HG03521 (cell line): ENCODE measurements at regions not wholly inside any gene's neighbourhood (a gene's known extent, or its start where the extent isn't known, plus 50 kb on each side); places are given as distances from the start of the nearest gene placed in this dataset.

Experiments
- ATAC-seq: cut with Tn5 transposase; IDR thresholded peaks from one replicate; pipeline ENCODE4 v1.9.1; 2021; ENCODE audit warnings: mild to moderate bottlenecking, moderate library complexity; ENCODE audit not compliant: unreplicated experiment

- ATAC-seq = no peak
Observed at GRCh38 chr14:55734731-55735130, 154.7 kb downstream of the KTN1 start.

DNA sequence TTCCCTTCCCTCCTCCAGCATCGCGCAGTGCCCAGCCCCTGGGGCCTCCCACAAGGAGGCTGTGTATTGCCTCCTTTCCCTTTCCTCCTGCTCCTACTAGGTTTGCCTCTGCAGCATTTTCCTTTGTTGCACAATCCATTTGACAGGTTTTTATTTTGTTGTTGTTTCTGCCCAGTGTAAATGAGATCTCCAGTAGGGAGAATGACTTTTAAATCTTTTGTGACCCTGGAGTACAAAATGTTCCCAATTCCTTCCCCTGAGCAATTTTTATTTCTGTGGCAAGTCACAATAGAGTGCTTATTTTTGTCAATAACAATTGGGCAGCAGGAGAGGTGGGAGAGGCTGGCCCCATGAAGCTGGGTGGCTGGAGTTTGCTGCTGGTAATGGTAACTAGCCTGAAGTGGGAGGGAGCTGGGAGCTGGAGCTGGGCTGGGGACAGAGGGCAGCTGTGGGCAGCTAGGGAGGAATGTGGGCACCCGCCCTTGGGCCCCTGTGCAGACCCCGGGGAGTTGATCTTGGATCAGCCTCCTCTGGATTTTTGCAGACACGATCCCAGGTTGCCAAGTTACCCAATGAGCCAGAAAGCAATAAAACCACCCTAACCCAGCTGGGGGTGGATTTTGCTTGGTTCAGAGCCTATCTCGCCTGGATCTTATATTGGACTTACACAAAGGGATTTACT lies 160.1 kb downstream of the KTN1 start:
- no peak for ATAC-seq

DNA sequence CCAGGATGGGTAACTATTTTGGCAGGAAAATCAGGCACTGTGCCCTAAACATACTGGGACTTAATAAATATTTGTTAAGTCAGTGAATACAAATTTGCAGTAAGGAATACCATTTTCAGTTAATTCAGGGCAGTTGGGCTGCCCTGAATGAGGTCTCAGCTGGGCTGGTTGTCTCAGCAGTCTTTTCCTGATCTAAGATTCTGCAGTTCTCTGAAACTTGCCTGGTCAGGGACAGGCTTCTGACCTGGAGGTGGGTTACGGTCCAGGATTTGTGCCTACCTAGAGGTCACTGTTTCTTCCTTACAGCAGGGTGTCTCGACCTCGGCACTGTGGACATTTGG lies 160.6 kb downstream of the KTN1 start:
- no peak for ATAC-seq

DNA sequence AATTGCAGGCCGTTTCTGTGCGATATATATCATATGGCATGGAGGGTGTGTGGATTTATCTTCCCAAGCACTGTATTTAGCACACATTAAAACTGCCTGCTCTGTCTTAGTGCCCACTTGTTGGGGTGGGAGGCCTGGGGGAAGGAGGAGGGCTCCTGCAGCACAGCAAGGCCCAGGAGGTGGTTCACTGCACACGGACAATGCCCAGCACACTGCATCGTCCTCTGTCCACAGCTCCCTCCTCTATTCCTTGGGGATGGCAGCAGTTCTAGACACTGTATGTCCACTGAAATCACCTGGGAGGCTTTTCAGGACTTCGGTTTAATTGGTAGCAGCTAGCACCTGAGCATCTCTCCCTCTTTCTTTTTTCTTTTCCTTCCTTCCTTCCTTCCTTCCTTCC lies 161.2 kb downstream of the KTN1 start:
- ATAC-seq = no peak

DNA sequence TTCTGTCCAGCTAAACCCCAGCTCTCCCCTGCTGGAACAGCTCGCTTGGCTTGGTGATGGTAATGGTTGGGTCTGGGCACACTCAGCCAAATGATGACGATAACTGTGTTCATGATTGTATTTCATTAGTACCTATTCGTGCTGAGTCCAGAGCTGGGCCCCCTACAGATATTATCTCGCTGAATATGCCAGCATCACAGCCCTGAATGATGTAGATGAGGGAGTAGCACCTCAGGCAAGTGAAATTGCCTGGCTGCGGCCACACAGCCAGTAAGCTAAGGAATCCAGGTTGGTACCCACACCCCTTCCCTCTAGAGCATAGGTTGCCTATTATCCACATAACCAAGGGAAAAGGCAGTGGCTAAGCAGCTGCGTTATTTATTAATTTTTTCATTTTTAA lies 163.5 kb downstream of the KTN1 start:
- ATAC-seq = no peak

DNA sequence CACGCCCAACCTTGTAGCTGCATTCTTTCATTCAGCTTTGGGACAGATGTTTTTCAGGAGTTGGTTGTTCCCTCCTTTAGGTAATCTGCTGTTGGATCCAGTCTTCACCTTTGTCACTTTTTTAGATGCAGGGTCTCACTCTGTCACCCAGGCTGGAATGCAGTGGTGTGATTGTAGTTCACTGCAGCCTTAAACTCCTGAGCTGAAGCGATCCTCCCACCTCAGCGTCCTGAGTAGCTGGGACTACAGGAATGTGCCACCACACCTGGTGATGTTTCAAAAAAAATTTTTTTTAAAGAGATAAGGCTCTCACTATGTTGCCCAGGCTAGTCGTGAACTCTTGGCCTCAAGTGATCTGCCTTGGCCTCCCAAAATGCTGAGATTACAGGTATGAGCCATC lies 164.3 kb downstream of the KTN1 start:
- no peak for ATAC-seq

DNA sequence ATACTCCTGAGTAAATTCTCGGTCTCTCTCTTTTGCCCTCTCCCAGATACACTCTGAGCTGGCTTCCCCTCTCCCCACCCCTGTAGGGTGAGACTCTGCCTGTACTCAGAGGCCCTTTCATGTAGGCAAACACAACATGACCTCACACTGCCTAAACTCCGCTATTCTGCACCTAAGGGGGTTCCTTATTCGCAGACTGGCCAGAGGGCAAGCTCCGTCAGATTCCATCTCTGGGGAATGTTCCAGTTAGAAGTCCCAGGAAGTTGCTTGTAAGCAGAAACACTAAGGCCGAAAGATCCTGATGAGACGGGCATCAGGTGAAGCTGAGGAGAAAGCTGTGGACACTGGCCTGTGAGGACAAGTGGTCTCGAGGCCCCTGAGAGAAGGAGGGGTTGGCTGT lies 165.9 kb downstream of the KTN1 start:
- no peak for ATAC-seq

- ATAC-seq = no peak
Observed at GRCh38 chr14:55746558-55746957, 166.6 kb downstream of the KTN1 start.

- ATAC-seq = no peak
Observed at GRCh38 chr14:55747186-55747585, 167.2 kb downstream of the KTN1 start.

DNA sequence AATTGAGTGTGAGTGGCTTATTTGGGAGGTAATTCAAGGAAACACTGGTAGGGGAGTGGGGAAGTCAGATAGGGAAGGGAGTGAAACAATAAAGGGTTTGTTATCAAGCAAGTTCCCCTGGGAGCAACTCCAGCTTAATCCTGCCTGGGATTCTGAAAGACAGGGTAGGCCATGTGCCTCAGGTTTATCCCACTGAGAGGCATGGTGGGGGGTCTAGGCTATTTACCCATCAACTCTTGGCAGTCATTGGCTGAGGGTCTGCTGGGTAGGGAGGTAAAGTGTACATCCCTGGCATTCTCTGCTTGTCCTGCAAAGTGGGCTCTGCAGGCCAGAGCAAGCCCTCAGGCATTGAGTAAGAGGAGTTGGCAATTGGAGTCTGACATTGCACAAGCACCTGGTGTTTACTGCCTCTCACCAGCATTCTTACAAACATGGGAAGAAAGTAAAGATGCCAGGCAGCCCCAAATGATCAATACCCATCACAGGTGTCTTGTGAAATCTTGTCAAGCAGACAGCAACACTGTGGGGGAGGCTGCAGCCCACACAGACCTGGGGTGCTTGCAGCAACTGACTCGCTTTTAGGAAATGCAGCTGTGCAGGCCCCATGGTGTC lies 169.3 kb downstream of the KTN1 start:
- no peak for ATAC-seq

DNA sequence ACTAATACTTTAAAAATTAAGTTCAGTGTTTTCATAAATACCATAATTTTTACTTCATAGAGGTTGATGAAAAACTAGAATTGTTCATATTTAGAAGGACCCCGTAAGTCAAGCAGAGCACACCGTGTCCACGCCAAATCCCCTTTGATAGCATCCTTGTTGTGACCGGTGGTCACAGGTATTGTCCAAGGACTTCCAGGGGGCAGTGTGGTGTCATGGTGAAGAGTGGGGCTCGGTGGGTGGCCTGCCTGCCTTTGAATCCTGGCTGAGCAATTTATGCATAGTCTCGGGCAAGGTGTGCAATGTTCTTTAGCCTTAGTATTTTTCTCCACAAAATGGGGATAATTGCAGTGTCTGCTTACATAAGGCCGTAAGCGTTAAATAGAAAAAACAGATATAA lies 169.9 kb downstream of the KTN1 start:
- no peak for ATAC-seq

DNA sequence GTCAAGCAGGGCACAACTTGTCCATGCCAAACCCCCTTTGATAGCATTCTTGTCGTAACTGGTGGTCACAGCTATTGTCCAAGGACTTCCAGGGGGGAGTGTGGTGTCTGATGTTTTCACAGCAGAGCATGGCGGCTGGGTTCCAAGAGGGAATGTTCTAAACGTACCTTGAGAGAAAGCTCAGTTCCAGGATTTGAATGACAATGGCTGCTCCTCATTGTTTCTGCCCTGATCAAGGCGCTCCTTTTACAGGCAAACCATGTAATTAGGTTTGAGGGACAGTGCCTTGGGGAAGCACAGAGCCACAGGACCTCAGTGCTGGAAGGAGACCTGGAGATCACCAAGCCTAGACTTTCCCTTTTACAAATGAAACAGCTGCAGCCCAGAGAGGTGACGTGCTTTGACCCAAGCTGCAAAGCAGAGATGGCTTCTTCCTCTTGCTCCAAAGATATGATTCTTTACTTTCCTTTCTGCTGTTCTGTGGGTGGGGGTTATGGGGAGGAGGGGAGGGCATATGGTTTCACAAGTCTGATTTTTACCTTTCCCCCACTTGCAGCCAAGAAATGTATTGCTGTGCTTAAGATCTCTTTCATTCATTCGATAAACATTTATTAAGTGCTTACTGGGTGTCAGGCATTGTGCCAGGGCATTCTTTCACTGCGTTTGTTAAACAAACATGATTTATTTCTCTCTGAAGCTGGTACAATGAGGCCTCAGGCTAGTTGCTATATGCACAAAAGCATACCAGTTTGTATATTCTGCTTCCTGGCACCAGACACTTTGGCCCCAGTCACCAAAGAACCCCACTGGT lies 172.8 kb downstream of the KTN1 start:
- ATAC-seq = no peak

- ATAC-seq = no peak
Observed at GRCh38 chr14:55754471-55754870, 174.5 kb downstream of the KTN1 start.

GRCh38 chr14:55754871-55755270 lies 174.9 kb downstream of the KTN1 start:
- no peak for ATAC-seq

GRCh38 chr14:55756078-55756477 lies 176.1 kb downstream of the KTN1 start:
- no peak for ATAC-seq

GRCh38 chr14:55756557-55756956 lies 176.6 kb downstream of the KTN1 start:
- ATAC-seq = no peak

- no peak for ATAC-seq
Observed at GRCh38 chr14:55758796-55759195, 178.8 kb downstream of the KTN1 start.

DNA sequence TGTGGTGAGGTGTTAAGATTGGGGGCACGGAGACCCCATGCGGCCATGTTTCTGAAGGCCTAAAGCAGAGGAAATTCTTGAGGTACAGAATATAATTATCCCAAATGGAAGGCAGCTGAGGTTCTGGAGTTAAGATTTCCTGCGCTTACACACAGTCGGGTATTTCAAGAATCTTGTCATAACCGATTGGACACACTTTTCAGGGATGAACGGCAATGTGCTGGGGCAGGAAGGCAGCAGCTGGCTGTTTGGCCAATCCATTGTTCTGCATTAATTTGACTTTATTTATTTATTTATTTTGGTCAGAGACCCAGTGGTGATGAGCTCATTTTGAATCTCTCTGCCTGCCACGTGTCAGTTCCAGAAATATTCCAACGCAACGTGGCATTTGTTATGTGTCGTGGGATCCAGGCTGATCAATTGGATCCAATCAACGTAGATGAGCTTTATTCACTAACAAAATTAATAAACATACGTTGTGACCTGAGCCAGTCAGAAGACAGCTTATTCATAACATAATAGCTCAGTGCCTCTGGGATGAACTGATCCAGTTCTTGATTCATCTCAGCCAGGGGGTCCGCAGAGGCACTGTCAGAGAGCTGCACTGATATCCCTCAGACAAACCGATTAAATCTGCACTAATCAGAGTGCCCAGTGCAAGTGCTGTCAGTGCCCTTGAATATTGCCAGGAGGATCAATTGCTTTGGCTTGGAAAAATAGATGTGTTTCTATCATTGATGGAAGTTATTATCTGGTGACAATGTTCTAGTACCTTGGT lies 181.0 kb downstream of the KTN1 start:
- ATAC-seq = no peak

DNA sequence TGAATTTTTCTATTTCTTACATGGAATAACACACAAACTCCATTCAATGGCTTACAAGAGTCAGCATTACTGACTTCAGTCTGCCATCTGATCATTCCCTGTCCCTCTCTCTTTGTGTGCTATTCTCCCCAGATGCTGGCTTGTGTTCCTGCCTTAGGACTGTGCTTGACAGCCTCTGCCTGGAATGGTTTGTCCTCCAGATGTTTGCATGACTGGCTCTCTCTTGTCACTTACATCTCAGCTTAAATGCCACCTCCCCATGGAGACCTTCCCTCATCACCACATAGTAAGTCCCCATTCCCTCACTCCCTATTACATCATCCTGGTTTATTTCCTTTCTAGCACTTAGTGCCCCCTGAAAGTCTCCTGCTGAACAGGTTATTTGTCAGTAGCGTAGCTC lies 181.6 kb downstream of the KTN1 start:
- no peak for ATAC-seq

GRCh38 chr14:55762595-55763232 lies 182.7 kb downstream of the KTN1 start:
- ATAC-seq = no peak

GRCh38 chr14:55764784-55765183 lies 184.8 kb downstream of the KTN1 start:
- no peak for ATAC-seq
